ENCODE measurements at regions not wholly inside any gene's neighbourhood (a gene's known extent, or its start where the extent isn't known, plus 50 kb on each side); places are given as distances from the start of the nearest gene placed in this dataset.

GRCh38 chr1:234713440-234713839 lies 103.5 kb upstream of the IRF2BP2 start:
- TF ChIP-seq CTCF (conservative IDR thresholded peaks at IDR 0.05; ENCODE audit: low read depth, low read length), result no peak
- no peak for DNase-seq (ENCODE audit: low read depth)
- H3K4me3 ChIP-seq (ENCODE audit: low read depth, low read length), result no peak overlapping the region

GRCh38 chr1:234712891-234713305 lies 102.9 kb upstream of the IRF2BP2 start:
- no peak overlapping the region for H3K4me3 ChIP-seq (ENCODE audit: low read depth, low read length)
- DNase-seq (ENCODE audit: low read depth), result no peak
- no peak for TF ChIP-seq CTCF (conservative IDR thresholded peaks at IDR 0.05; ENCODE audit: low read depth, low read length)

GRCh38 chr1:234710936-234711724 lies 101.2 kb upstream of the IRF2BP2 start:
- no peak overlapping the region for H3K4me3 ChIP-seq (ENCODE audit: low read depth, low read length)
- DNase-seq (ENCODE audit: low read depth), result no peak
- no peak for TF ChIP-seq CTCF (conservative IDR thresholded peaks at IDR 0.05; ENCODE audit: low read depth, low read length)

- no peak overlapping the region for H3K4me3 ChIP-seq (ENCODE audit: low read depth, low read length)
- no peak for DNase-seq (ENCODE audit: low read depth)
- TF ChIP-seq CTCF (conservative IDR thresholded peaks at IDR 0.05; ENCODE audit: low read depth, low read length), result no peak
These were observed 100.4 kb upstream of the IRF2BP2 start for GRCh38 chr1:234710381-234710780.

GRCh38 chr1:234709473-234710228 lies 99.7 kb upstream of the IRF2BP2 start:
- DNase-seq (ENCODE audit: low read depth), result no peak
- no peak for TF ChIP-seq CTCF (conservative IDR thresholded peaks at IDR 0.05; ENCODE audit: low read depth, low read length)
- H3K4me3 ChIP-seq (ENCODE audit: low read depth, low read length), result no peak overlapping the region

GRCh38 chr1:234708700-234709395 lies 98.9 kb upstream of the IRF2BP2 start:
- no peak for TF ChIP-seq CTCF (conservative IDR thresholded peaks at IDR 0.05; ENCODE audit: low read depth, low read length)
- H3K4me3 ChIP-seq (ENCODE audit: low read depth, low read length), result no peak overlapping the region
- no peak for DNase-seq (ENCODE audit: low read depth)

Measured in epithelial cell of proximal tubule (primary cell).